OCI-LY1 (cell line): ENCODE measurements at regions not wholly inside any gene's neighbourhood (a gene's known extent, or its start where the extent isn't known, plus 50 kb on each side); places are given as distances from the start of the nearest gene placed in this dataset.

Source experiments
- H2AFZ ChIP-seq: fragments of 200-600 bp; sonication (generic), shearing (Covaris generic); 2 replicates; pipeline ENCODE4 v1.6.0; 2014; ENCODE audit warnings: antibody characterized with exemption, mild to moderate bottlenecking, low read length
- H3F3A ChIP-seq: fragments of 200-600 bp; sonication (generic), shearing (Covaris generic); 2 replicates; pipeline ENCODE4 v1.6.0; 2014; ENCODE audit warnings: mild to moderate bottlenecking, antibody characterized with exemption, low read length, moderate library complexity; ENCODE audit not compliant: insufficient read depth
- H3K27ac ChIP-seq: fragments of 200-600 bp; sonication (generic); 2 replicates; pipeline ENCODE4 v1.5.1; 2014; ENCODE audit warnings: low read length, mixed run types, mild to moderate bottlenecking, low read depth; ENCODE audit not compliant: poor library complexity, severe bottlenecking
- H3K27me3 ChIP-seq: fragments of 200-600 bp; sonication (generic); 2 replicates; pipeline ENCODE4 v1.6.0; 2014; ENCODE audit warnings: antibody characterized with exemption, mild to moderate bottlenecking, low read length, moderate library complexity; ENCODE audit not compliant: insufficient read depth
- H3K36me3 ChIP-seq: fragments of 200-600 bp; sonication (generic); 2 replicates; pipeline ENCODE4 v1.6.1; 2014; ENCODE audit warnings: mild to moderate bottlenecking, antibody characterized with exemption, low read length, moderate library complexity, mixed read lengths; ENCODE audit not compliant: insufficient read depth
- H3K4me1 ChIP-seq: fragments of 200-600 bp; sonication (generic); 2 replicates; pipeline ENCODE4 v1.5.1; 2014; ENCODE audit warnings: mild to moderate bottlenecking, low read length, moderate library complexity; ENCODE audit not compliant: insufficient read depth, severe bottlenecking
- H3K4me2 ChIP-seq: fragments of 200-600 bp; sonication (generic), shearing (Covaris generic); 2 replicates; pipeline ENCODE4 v1.6.1; 2014; ENCODE audit warnings: low read length
- H3K4me3 ChIP-seq: fragments of 200-600 bp; sonication (generic); 2 replicates; pipeline ENCODE4 v1.5.1; 2014; ENCODE audit warnings: low read length, low read depth, mild to moderate bottlenecking, mixed read lengths; ENCODE audit not compliant: poor library complexity, severe bottlenecking
- H3K79me2 ChIP-seq: fragments of 200-600 bp; shearing (Covaris generic); 2 replicates; pipeline ENCODE4 v1.6.1; 2016; ENCODE audit warnings: mixed run types, low read length, mixed read lengths; ENCODE audit not compliant: insufficient read depth
- H3K9ac ChIP-seq: fragments of 200-600 bp; sonication (generic), shearing (Covaris generic); 2 replicates; pipeline ENCODE4 v1.6.1; 2014; ENCODE audit warnings: mild to moderate bottlenecking, low read length, mixed read lengths
- H3K9me2 ChIP-seq: fragments of 200-600 bp; sonication (generic), shearing (Covaris generic); 2 replicates; pipeline ENCODE4 v1.6.1; 2014; ENCODE audit warnings: low read depth, mild to moderate bottlenecking, low read length, mixed read lengths
- H3K9me3 ChIP-seq: fragments of 200-600 bp; shearing (Covaris generic); 2 replicates; pipeline ENCODE4 v1.6.1; 2014; ENCODE audit warnings: low read length, mixed read lengths
- H4K20me1 ChIP-seq: fragments of 200-600 bp; sonication (generic), shearing (Covaris generic); 2 replicates; pipeline ENCODE4 v1.6.0; 2016; ENCODE audit warnings: mild to moderate bottlenecking, low read length; ENCODE audit not compliant: insufficient read depth
- EZH2 ChIP-seq: fragments of 200-600 bp; sonication (generic), shearing (Covaris generic); IDR thresholded peaks from 2 replicates; pipeline ENCODE4 v1.8.0; 2017; ENCODE audit warnings: borderline replicate concordance, mixed run types, mild to moderate bottlenecking, antibody characterized with exemption, low read length, moderate library complexity, mixed read lengths
- TF ChIP-seq, protein P1 (sequence below): fragments of 200-600 bp; sonication (generic), shearing (Covaris generic); IDR thresholded peaks from 2 replicates; pipeline ENCODE4 v1.5.1; 2017; ENCODE audit warnings: mild to moderate bottlenecking, antibody characterized with exemption, low read length, moderate library complexity, mixed read lengths

DNA sequence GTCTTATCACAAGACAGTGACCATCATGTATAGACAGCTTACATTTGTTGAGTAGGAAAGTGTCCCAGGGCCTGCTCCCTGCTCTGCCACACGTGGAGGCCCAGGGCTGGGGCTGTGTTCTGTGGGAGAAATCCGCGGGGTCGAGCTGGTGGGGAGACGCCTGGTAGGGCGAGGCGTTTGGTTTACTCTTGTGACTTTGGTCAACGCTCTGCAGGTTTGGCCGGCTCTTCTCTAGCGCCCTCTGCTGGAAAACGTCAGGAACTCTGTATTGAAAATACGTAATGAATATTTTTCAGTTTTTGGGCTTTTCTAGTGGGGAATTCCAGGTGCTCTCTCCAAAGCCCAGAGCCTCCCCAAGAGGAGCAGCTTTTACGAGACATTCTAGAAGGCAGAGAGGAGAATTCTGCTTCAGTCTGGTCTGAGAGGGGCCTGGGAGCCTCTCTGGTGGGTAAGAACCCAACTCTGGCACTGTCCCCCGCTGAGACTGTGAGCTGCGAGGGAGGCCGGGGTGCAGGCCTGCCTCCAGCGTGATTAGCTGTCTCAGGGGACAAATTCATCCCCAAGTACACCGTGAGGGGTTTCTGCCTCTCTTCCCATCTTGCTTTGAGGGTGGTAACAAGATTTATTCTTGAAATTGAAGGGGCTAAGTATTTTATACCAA is 112.6 kb upstream of the RALGAPA2 start:
- Histone ChIP-seq H3K79me2 (no peaks in the 10 kb centered on the region), H2AFZ (no peak overlapping the region), H3K27me3 (no peaks in the 10 kb centered on the region), H3K36me3 (no peaks in the 10 kb centered on the region), H3K4me2 (no peak overlapping the region), H3K4me1 (no peaks in the 10 kb centered on the region), H3K9me2 (no peaks in the 10 kb centered on the region), H3K9ac (no peak overlapping the region), H3F3A (no peaks in the 10 kb centered on the region), H3K4me3 (no peak overlapping the region), H3K27ac (no peak overlapping the region), H4K20me1 (no peaks in the 10 kb centered on the region), H3K9me3 (no peaks in the 10 kb centered on the region)
- no peak for TF ChIP-seq EZH2
- TF ChIP-seq, protein P1, sequence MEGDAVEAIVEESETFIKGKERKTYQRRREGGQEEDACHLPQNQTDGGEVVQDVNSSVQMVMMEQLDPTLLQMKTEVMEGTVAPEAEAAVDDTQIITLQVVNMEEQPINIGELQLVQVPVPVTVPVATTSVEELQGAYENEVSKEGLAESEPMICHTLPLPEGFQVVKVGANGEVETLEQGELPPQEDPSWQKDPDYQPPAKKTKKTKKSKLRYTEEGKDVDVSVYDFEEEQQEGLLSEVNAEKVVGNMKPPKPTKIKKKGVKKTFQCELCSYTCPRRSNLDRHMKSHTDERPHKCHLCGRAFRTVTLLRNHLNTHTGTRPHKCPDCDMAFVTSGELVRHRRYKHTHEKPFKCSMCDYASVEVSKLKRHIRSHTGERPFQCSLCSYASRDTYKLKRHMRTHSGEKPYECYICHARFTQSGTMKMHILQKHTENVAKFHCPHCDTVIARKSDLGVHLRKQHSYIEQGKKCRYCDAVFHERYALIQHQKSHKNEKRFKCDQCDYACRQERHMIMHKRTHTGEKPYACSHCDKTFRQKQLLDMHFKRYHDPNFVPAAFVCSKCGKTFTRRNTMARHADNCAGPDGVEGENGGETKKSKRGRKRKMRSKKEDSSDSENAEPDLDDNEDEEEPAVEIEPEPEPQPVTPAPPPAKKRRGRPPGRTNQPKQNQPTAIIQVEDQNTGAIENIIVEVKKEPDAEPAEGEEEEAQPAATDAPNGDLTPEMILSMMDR = peak; percentile 69

DNA sequence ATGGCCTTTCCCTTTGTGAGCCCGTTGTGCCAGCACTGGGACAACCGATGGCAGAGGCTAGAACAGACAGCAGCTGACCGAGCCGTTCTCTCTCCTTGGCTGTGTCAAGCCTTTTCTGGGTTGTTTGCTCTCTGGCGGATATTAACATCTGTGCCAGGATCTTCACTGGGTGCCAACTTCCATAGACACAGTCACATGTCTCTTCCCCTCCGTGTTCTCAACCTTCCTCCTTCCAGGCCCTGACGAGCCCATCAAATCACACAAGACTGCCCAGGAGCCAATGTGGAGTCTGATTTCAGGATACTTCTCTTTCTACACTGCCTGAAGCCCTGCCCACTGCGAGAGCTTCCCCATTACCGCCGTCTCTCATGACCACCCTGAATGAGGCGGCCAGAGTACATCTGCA is 111.0 kb upstream of the RALGAPA2 start:
- H3K36me3 ChIP-seq = no peaks in the 10 kb centered on the region
- TF ChIP-seq, protein P1 = no peak
- TF ChIP-seq EZH2 = no peak
- no peak overlapping the region for H3K9ac ChIP-seq
- H3K9me3 ChIP-seq = no peaks in the 10 kb centered on the region
- H3K79me2 ChIP-seq = no peaks in the 10 kb centered on the region
- no peaks in the 10 kb centered on the region for H3F3A ChIP-seq
- H3K4me3 ChIP-seq = no peak overlapping the region
- no peaks in the 10 kb centered on the region for H3K4me1 ChIP-seq
- no peak overlapping the region for H3K4me2 ChIP-seq
- no peak overlapping the region for H2AFZ ChIP-seq
- no peak overlapping the region for H3K27ac ChIP-seq
- no peaks in the 10 kb centered on the region for H4K20me1 ChIP-seq
- no peaks in the 10 kb centered on the region for H3K9me2 ChIP-seq
- H3K27me3 ChIP-seq = no peaks in the 10 kb centered on the region

DNA sequence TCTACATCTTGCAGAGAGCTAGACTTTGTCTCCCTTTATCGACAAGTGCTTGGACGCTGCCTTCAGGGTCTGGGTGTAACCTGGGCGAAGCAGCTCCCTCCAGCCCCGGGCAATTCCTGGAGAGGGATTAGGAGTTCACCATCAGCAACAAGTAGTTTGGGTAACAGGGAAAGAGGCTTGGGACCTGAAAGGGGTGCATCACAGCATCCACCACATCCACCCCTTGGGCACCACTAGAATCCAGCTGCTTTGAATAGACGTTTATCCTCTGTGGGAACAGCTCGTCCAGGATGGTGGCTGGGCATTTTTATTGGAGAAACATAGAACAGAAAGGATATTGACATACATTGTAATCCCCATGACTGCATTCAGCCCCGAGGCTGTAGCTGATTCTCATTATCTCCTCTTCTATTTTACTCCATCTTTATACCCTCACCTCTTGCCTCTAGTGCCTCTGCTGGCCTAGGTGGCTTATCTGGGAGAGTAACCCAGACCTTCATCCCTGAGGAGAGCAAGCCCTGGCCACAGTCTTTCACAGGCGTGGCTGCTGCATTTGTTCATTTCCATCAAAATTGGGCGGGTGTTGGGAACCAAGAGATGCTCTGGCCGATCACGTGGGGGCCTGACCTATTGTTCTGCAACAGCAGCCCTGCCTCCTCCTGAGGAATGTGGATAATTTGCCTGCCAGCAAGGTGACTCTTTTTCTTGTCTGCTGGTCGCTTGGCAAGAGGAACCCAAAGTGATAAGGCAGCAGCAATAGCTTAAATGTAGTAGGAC is 109.2 kb upstream of the RALGAPA2 start:
- Histone ChIP-seq H3K9ac (no peak overlapping the region), H3K27ac (no peak overlapping the region), H3K9me2 (no peaks in the 10 kb centered on the region), H4K20me1 (no peaks in the 10 kb centered on the region), H3K4me3 (no peak overlapping the region), H3K27me3 (no peaks in the 10 kb centered on the region), H3K4me1 (no peaks in the 10 kb centered on the region), H3K9me3 (no peaks in the 10 kb centered on the region), H3F3A (no peaks in the 10 kb centered on the region), H3K79me2 (no peaks in the 10 kb centered on the region), H3K36me3 (no peaks in the 10 kb centered on the region), H2AFZ (no peak overlapping the region), H3K4me2 (no peak overlapping the region)
- TF ChIP-seq EZH2 = no peak
- TF ChIP-seq, protein P1 = no peak
